ENCODE measurements at regions not wholly inside any gene's neighbourhood (a gene's known extent, or its start where the extent isn't known, plus 50 kb on each side); places are given as distances from the start of the nearest gene placed in this dataset.

DNA sequence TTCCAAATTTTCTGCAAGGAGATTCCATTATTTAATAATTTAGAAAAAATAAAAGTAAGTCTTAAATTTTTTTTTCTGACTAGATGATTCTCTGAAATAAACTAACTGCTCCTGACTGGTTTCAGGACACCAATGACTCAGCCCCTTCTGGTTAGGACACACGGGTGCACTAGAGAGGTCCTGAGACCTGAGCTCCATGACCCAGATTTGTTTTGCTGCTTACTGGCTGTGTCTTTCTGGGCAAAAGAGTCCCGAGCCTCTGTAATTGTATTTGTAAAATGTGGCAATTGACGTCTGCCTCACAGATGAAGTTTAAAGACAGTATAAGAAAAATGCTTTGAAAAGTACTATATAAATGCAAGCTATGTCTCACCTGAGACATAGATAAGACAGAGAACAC is 89.1 kb downstream of the SLC24A2 start:
- BruUV-seq (replicated peaks), result no TSS peak
- CTCF ChIA-PET (ENCODE audit: unreplicated experiment), result no interaction called here
- Histone ChIP-seq H3K9me2 (ENCODE audit: insufficient read depth, low read length) (no peaks in the 10 kb centered on the region), H3K4me1 (ENCODE audit: insufficient read depth, low read length, poor library complexity, severe bottlenecking) (no peaks in the 10 kb centered on the region), H3K79me2 (ENCODE audit: insufficient read depth, low read depth, low read length) (no peaks in the 10 kb centered on the region), H3K27ac (ENCODE audit: low read depth, low read length, poor library complexity, severe bottlenecking) (no peak overlapping the region), H3K4me3 (ENCODE audit: low read depth, low read length, poor library complexity, severe bottlenecking) (no peak overlapping the region), H4K20me1 (ENCODE audit: insufficient read depth, low read length) (no peaks in the 10 kb centered on the region), H3K4me2 (ENCODE audit: low read length) (no peak overlapping the region), H3K36me3 (ENCODE audit: insufficient read depth, low read length) (no peaks in the 10 kb centered on the region), H3K9me3 (ENCODE audit: low read length) (no peaks in the 10 kb centered on the region), H2AFZ (ENCODE audit: low read length) (no peak overlapping the region)
- no peak for TF ChIP-seq EZH2phosphoT487 (IDR thresholded peaks at IDR 0.05; ENCODE audit: borderline replicate concordance, low read depth, low read length)
- TF ChIP-seq, protein P1, sequence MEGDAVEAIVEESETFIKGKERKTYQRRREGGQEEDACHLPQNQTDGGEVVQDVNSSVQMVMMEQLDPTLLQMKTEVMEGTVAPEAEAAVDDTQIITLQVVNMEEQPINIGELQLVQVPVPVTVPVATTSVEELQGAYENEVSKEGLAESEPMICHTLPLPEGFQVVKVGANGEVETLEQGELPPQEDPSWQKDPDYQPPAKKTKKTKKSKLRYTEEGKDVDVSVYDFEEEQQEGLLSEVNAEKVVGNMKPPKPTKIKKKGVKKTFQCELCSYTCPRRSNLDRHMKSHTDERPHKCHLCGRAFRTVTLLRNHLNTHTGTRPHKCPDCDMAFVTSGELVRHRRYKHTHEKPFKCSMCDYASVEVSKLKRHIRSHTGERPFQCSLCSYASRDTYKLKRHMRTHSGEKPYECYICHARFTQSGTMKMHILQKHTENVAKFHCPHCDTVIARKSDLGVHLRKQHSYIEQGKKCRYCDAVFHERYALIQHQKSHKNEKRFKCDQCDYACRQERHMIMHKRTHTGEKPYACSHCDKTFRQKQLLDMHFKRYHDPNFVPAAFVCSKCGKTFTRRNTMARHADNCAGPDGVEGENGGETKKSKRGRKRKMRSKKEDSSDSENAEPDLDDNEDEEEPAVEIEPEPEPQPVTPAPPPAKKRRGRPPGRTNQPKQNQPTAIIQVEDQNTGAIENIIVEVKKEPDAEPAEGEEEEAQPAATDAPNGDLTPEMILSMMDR (conservative IDR thresholded peaks at IDR 0.05; ENCODE audit: low read length), result no peak
- intact Hi-C loops (cut with micrococcal nuclease; ENCODE audit: unreplicated experiment), result no loop called here
- no peak for DNase-seq (ENCODE audit: low spot score)
- POLR2A ChIA-PET, result interaction anchor here (0.6 kb wide), 1 partner anchor 63 kb away, joined by 3 read pairs; no protein-coding TSS in a partner anchor

DNA sequence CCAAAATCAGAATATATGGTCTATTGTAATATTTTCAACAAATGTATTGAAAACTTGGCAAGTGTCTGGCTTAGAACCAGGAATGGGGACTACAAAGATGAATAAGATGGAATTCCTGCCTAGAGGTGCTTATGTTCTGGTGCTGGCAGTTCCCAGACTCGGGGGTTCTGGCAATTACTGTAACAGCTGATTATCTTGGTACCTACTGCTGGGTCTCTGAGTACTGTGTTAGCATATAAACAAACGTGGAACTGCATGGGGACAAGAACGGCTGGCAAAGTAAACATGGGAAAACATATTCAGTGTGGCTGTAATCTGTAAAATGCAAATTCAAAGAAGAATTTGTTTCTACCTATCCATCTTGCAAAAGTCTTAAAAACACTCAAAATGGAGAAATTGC is 89.9 kb downstream of the SLC24A2 start:
- Histone ChIP-seq H3K79me2 (ENCODE audit: insufficient read depth, low read depth, low read length) (no peaks in the 10 kb centered on the region), H3K9me2 (ENCODE audit: insufficient read depth, low read length) (no peaks in the 10 kb centered on the region), H3K4me2 (ENCODE audit: low read length) (no peak overlapping the region), H4K20me1 (ENCODE audit: insufficient read depth, low read length) (no peaks in the 10 kb centered on the region), H3K9me3 (ENCODE audit: low read length) (no peaks in the 10 kb centered on the region), H3K4me3 (ENCODE audit: low read depth, low read length, poor library complexity, severe bottlenecking) (no peak overlapping the region), H3K4me1 (ENCODE audit: insufficient read depth, low read length, poor library complexity, severe bottlenecking) (no peaks in the 10 kb centered on the region), H3K27ac (ENCODE audit: low read depth, low read length, poor library complexity, severe bottlenecking) (no peak overlapping the region), H3K36me3 (ENCODE audit: insufficient read depth, low read length) (no peaks in the 10 kb centered on the region), H2AFZ (ENCODE audit: low read length) (no peak overlapping the region)
- TF ChIP-seq, protein P1 (conservative IDR thresholded peaks at IDR 0.05; ENCODE audit: low read length), result no peak
- no peak for TF ChIP-seq EZH2phosphoT487 (IDR thresholded peaks at IDR 0.05; ENCODE audit: borderline replicate concordance, low read depth, low read length)
- intact Hi-C loops (cut with micrococcal nuclease; ENCODE audit: unreplicated experiment), result no loop called here
- no peak for DNase-seq (ENCODE audit: low spot score)
- no TSS peak for BruUV-seq (replicated peaks)
- ChIA-PET CTCF (ENCODE audit: unreplicated experiment) (no interaction called here), POLR2A (no interaction called here)

DNA sequence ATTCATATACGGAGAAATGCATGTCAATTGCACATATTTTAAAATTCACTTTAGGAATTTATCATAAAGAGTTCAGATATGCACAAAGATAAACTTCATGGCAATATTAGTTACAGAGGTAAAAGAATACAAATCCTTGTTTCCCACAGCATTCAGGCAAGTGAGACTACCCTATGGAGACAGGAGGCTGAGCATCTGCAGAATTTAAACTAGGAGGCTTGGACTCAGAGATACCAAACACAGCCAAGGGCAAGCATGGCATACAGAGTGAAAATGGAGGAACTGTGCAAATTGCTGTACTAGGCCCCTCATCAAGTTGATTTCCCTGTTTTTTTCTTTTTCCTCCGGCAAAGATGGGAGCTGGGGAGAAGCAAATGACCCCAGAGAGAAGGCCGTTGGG is 94.2 kb downstream of the SLC24A2 start:
- Histone ChIP-seq H3K36me3 (ENCODE audit: insufficient read depth, low read length) (no peaks in the 10 kb centered on the region), H3K4me1 (ENCODE audit: insufficient read depth, low read length, poor library complexity, severe bottlenecking) (no peaks in the 10 kb centered on the region), H3K4me3 (ENCODE audit: low read depth, low read length, poor library complexity, severe bottlenecking) (no peak overlapping the region), H3K9me3 (ENCODE audit: low read length) (no peaks in the 10 kb centered on the region), H3K27ac (ENCODE audit: low read depth, low read length, poor library complexity, severe bottlenecking) (no peak overlapping the region), H3K79me2 (ENCODE audit: insufficient read depth, low read depth, low read length) (no peaks in the 10 kb centered on the region), H3K4me2 (ENCODE audit: low read length) (no peak overlapping the region), H4K20me1 (ENCODE audit: insufficient read depth, low read length) (no peaks in the 10 kb centered on the region), H3K9me2 (ENCODE audit: insufficient read depth, low read length) (no peaks in the 10 kb centered on the region), H2AFZ (ENCODE audit: low read length) (no peak overlapping the region)
- no peak for TF ChIP-seq EZH2phosphoT487 (IDR thresholded peaks at IDR 0.05; ENCODE audit: borderline replicate concordance, low read depth, low read length)
- TF ChIP-seq, protein P1 (conservative IDR thresholded peaks at IDR 0.05; ENCODE audit: low read length), result no peak
- intact Hi-C loops (cut with micrococcal nuclease; ENCODE audit: unreplicated experiment), result no loop called here
- DNase-seq (ENCODE audit: low spot score), result no peak
- ChIA-PET POLR2A (no interaction called here), CTCF (ENCODE audit: unreplicated experiment) (no interaction called here)
- BruUV-seq (replicated peaks), result no TSS peak

Data from OCI-LY7 (cell line).